BLaER1 (cell line): ENCODE measurements at regions not wholly inside any gene's neighbourhood (a gene's known extent, or its start where the extent isn't known, plus 50 kb on each side); places are given as distances from the start of the nearest gene placed in this dataset.
A peak's percentile ranks its signal among the peaks of the same experiment; 100 is the strongest.
"Not testable (repeated sequence)": the region's sequence is repeated elsewhere in the genome, so short reads cannot be mapped to it uniquely, and the experiment has no call there.

Experiments used
- H3K27ac ChIP-seq: shearing (Covaris generic); formaldehyde crosslinking; 2 replicates; pipeline ENCODE4 v1.8.1; 2022
- H3K27me3 ChIP-seq: shearing (Covaris generic); formaldehyde crosslinking; 2 replicates; pipeline ENCODE4 v1.8.1; 2022
- H3K36me3 ChIP-seq: shearing (Covaris generic); formaldehyde crosslinking; 2 replicates; pipeline ENCODE4 v1.8.1; 2022
- H3K4me1 ChIP-seq: shearing (Covaris generic); formaldehyde crosslinking; 2 replicates; pipeline ENCODE4 v1.8.1; 2022
- H3K4me2 ChIP-seq: shearing (Covaris generic); formaldehyde crosslinking; 2 replicates; pipeline ENCODE4 v1.8.1; 2022
- H3K4me3 ChIP-seq: shearing (Covaris generic); formaldehyde crosslinking; 2 replicates; pipeline ENCODE4 v1.8.1; 2022
- H3K9ac ChIP-seq: shearing (Covaris generic); formaldehyde crosslinking; 2 replicates; pipeline ENCODE4 v1.8.1; 2022
- H3K9me3 ChIP-seq: shearing (Covaris generic); formaldehyde crosslinking; 2 replicates; pipeline ENCODE4 v1.8.1; 2022
- H4K20me1 ChIP-seq: shearing (Covaris generic); formaldehyde crosslinking; 2 replicates; pipeline ENCODE4 v1.8.1; 2022
- Cebpa-rat ChIP-seq: shearing (Covaris generic); IDR thresholded peaks from 2 replicates; pipeline ENCODE4 v1.8.1; 2022

GRCh38 chr7:156014201-156014600 is 201.9 kb upstream of the SHH start:
- H3K27me3 ChIP-seq = no peaks in the 10 kb centered on the region

DNA sequence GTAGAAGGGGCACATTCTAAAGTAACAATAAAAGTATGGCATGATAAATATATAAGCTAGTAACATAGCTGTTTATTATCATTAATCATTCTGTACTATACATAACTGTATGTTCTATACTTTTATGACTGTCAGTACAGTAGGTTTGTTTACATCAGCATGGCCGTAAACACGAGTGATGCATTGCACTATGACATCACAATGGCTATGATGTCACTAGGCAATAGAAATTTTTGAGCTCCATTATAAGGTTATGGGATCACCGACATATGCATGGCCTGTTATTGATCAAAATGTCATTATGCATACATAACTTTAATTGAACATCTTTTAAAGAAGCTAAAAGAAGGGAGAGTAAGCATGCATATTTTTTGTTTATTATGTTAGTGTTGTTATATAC is 200.1 kb upstream of the SHH start:
- H3K36me3 ChIP-seq = no peaks in the 10 kb centered on the region
- H3K4me1 ChIP-seq = no peaks in the 10 kb centered on the region
- H3K27ac ChIP-seq = no peak overlapping the region
- no peak overlapping the region for H3K4me3 ChIP-seq
- no peak overlapping the region for H3K4me2 ChIP-seq
- peaks cover 4% of the 10 kb centered on the region for H3K9me3 ChIP-seq
- H4K20me1 ChIP-seq = no peaks in the 10 kb centered on the region
- H3K9ac ChIP-seq = no peak overlapping the region
- H3K27me3 ChIP-seq = no peaks in the 10 kb centered on the region
- no peak for TF ChIP-seq Cebpa-rat

More at GRCh38 chr7:156014201-156014600, 201.9 kb upstream of the SHH start:
- H3K9me3 ChIP-seq = peaks cover 4% of the 10 kb centered on the region
- H3K4me1 ChIP-seq = no peaks in the 10 kb centered on the region
- no peak overlapping the region for H3K27ac ChIP-seq
- H4K20me1 ChIP-seq = no peaks in the 10 kb centered on the region
- H3K9ac ChIP-seq = no peak overlapping the region
- no peaks in the 10 kb centered on the region for H3K36me3 ChIP-seq
- no peak overlapping the region for H3K4me3 ChIP-seq
- no peak overlapping the region for H3K4me2 ChIP-seq
- no peak for TF ChIP-seq Cebpa-rat

- Histone ChIP-seq H3K27me3 (no peaks in the 10 kb centered on the region), H3K4me2 (no peak overlapping the region), H3K4me1 (0 out of 2 replicates have a peak, but pooled peaks cover under 1% of the 10 kb centered on the region), H3K27ac (no peak overlapping the region), H3K4me3 (no peak overlapping the region), H3K9me3 (peaks cover 4% of the 10 kb centered on the region), H4K20me1 (no peaks in the 10 kb centered on the region), H3K9ac (no peak overlapping the region), H3K36me3 (no peaks in the 10 kb centered on the region)
- no peak for TF ChIP-seq Cebpa-rat
Measured at GRCh38 chr7:156009569-156009968, 197.3 kb upstream of the SHH start.

GRCh38 chr7:156006876-156007275 is 194.6 kb upstream of the SHH start:
- not testable (repeated sequence) for H3K27me3 ChIP-seq

GRCh38 chr7:156006024-156006423 is 193.8 kb upstream of the SHH start:
- H3K27me3 ChIP-seq = 0 out of 2 replicates have a peak, but pooled peaks cover 4% of the 10 kb centered on the region
- H3K4me2 ChIP-seq = no peak overlapping the region
- no peaks in the 10 kb centered on the region for H3K36me3 ChIP-seq
- TF ChIP-seq Cebpa-rat = no peak
- H3K4me1 ChIP-seq = peaks cover 32% of the 10 kb centered on the region
- no peak overlapping the region for H3K27ac ChIP-seq
- no peak overlapping the region for H3K4me3 ChIP-seq
- no peak overlapping the region for H3K9ac ChIP-seq
- H4K20me1 ChIP-seq = no peaks in the 10 kb centered on the region
- no peaks in the 10 kb centered on the region; the same call in 1 of the 2 replicates for H3K9me3 ChIP-seq

More at GRCh38 chr7:156006876-156007275, 194.6 kb upstream of the SHH start:
- not testable (repeated sequence) for H3K36me3 ChIP-seq, H3K4me3 ChIP-seq, H4K20me1 ChIP-seq, H3K27ac ChIP-seq, H3K4me2 ChIP-seq, H3K9me3 ChIP-seq, H3K9ac ChIP-seq
- peaks cover 24% of the 10 kb centered on the region for H3K4me1 ChIP-seq

DNA sequence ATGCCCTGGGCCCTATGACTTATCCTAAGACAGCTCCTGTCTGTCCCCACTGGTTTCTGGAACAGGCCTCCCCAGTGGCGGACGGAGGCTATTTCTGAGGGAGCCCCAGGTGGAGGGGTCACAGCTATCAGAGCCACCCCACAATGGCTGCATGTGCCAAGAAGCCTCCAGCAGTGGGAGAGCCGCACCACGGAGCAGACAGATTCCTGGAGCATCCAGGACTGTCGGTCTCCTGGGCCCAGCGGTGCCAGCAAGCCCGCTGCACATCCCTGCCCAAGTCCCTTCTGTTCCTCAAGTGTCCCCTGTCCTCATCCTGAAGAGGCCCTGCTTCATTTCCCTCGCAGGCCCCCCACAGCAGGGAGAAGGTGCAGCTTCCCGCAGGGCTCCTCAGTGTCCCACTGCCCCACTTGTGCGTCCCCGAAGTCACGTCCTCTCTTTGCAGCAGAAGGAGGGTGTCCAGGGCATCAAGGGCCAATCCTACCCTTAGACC is 193.0 kb upstream of the SHH start:
- Histone ChIP-seq H3K4me2 (no peak overlapping the region), H3K9me3 (no peaks in the 10 kb centered on the region; the same call in 1 of the 2 replicates), H3K9ac (no peak overlapping the region), H3K27me3 (0 out of 2 replicates have a peak, but pooled peaks cover 4% of the 10 kb centered on the region), H3K4me3 (no peak overlapping the region), H3K27ac (no peak overlapping the region), H3K4me1 (peaks cover 40% of the 10 kb centered on the region), H4K20me1 (no peaks in the 10 kb centered on the region), H3K36me3 (no peaks in the 10 kb centered on the region)
- no peak for TF ChIP-seq Cebpa-rat

DNA sequence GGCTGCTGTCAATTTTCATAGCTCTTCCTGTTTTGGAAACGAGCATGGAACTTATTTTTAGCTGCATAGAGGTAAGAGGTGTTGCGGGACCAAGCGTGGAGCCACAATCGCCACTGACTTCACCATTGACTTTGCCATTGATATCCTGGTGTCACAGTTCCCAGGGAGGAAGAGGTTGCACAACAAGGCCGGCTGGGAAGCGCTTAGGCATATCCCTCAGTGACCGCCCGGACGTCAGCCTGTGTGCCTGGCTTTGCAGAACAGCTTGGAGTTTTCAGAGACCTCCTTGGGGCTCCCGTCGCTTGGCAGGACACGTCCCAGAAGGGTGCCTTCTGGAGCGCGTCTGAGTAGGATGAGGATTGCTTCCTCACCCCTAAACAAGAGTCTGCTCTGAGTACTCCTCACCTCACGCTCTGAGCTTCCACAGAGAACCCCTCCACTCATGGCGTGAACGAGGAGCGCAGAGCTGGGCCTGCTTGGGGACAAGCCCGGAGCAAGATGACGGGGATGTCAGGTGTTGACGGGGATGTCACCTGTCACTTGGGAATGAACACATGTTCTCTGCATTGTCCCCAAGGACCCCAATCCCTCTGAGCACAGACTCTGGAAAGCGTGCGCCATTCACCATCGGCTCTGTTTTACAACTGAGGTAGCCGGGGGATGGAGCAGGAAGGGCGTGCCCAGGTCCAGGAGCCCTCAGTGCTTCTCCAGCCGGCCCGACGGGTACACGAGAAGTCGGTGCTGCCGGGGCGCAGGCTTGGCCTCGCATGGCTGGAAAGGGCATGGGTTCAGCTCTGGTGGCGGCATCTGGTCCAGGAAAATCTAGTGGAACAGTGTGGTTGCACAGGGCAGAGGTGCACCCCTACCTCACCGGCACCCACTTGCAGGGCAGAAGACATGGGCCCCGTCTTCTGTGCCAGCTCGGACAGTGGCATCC is 192.3 kb upstream of the SHH start:
- no peak overlapping the region for H3K4me2 ChIP-seq
- no peak overlapping the region for H3K27ac ChIP-seq
- H3K27me3 ChIP-seq = 0 out of 2 replicates have a peak, but pooled peaks cover 4% of the 10 kb centered on the region

DNA sequence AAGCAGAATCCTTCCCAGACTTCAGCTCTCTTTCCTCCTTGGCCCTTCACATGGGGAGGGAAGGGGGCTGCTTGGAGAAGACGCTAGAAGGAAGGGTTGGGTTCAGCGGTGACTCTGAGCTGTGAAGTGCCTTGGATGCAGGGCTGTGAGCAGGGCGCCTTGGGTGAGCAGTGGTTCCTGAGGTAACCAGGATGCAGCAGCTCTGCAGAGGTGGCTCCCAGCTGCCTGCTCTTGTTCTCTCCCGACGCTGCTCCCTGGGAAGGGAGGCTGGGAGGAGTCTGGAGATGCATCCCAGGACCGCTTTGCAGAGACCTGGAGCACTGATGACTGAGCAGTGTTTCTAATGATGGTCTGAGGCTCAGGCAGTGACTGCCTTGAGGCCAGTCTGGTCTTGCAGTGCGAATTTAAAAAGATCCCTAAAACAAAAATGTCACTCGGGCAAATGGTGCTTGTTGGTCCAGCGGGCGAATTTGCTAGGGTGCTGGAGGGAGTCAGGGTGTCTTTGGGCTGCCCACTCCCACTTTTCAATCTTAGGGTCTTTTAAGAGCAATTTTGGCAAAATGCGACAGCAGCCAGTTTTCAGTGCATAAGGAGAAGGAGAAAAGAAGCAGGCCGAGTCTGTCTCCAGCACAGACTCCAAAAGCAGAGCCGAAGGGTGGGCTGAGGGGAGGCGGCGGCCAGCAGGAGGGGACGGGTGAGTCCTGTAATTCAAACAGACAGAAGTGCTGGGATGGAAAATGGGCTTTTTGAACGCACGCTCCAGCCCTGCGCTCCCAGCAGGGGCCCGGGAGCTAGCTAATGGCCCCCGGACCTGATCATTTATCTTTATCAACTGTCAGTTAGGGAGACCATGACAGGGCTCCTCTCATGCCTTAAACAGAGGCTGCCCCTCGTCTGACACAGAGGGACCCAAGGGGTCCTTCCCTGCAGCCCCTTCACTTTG is 191.2 kb upstream of the SHH start:
- Histone ChIP-seq H3K4me2 (peak overlapping the region; percentile 63), H3K36me3 (no peaks in the 10 kb centered on the region), H3K9me3 (no peaks in the 10 kb centered on the region; the same call in 1 of the 2 replicates), H3K4me1 (peaks cover 58% of the 10 kb centered on the region), H3K9ac (no peak overlapping the region), H4K20me1 (no peaks in the 10 kb centered on the region), H3K27ac (no peak overlapping the region), H3K27me3 (0 out of 2 replicates have a peak, but pooled peaks cover 4% of the 10 kb centered on the region), H3K4me3 (no peak overlapping the region)
- TF ChIP-seq Cebpa-rat = no peak

More for the DNA sequence above, 192.3 kb upstream of the SHH start:
- Histone ChIP-seq H4K20me1 (no peaks in the 10 kb centered on the region), H3K9me3 (no peaks in the 10 kb centered on the region; the same call in 1 of the 2 replicates), H3K9ac (no peak overlapping the region), H3K36me3 (no peaks in the 10 kb centered on the region), H3K4me3 (no peak overlapping the region), H3K4me1 (peaks cover 47% of the 10 kb centered on the region)
- no peak for TF ChIP-seq Cebpa-rat

- H3K36me3 ChIP-seq = no peaks in the 10 kb centered on the region
- no peak overlapping the region for H3K4me3 ChIP-seq
- H3K27me3 ChIP-seq = 0 out of 2 replicates have a peak, but pooled peaks cover 4% of the 10 kb centered on the region
- no peaks in the 10 kb centered on the region; the same call in 1 of the 2 replicates for H3K9me3 ChIP-seq
- H3K9ac ChIP-seq = no peak overlapping the region
- H3K27ac ChIP-seq = no peak overlapping the region
- H4K20me1 ChIP-seq = no peaks in the 10 kb centered on the region
- H3K4me1 ChIP-seq = peaks cover 68% of the 10 kb centered on the region
- no peak for TF ChIP-seq Cebpa-rat
- peak overlapping the region; percentile 63 for H3K4me2 ChIP-seq
Measured at GRCh38 chr7:156002362-156003066, 190.3 kb upstream of the SHH start.
